ENCODE measurements at regions not wholly inside any gene's neighbourhood (a gene's known extent, or its start where the extent isn't known, plus 50 kb on each side); places are given as distances from the start of the nearest gene placed in this dataset.

DNA sequence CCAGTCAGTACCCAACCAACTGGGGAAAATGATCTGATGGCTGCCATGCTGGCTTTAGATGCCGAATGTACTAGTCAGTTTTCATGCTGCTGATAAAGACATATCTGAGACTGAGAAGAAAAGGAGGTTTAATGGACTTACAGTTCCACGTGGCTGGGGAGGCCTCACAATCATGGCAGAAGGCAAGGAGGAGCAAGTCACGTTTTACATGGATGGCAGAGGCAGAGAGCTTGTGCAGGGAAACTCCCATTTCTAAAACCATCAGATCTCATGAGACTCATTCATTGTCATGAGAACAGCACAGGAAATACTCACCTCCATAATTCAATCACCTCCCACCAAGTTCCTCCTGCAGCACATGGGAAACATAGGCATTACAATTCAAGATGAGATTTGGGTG lies 508.9 kb upstream of the NRP1 start:
- H3K4me1 ChIP-seq (ENCODE audit: insufficient read depth, insufficient read length) = no peaks in the 10 kb centered on the region

DNA sequence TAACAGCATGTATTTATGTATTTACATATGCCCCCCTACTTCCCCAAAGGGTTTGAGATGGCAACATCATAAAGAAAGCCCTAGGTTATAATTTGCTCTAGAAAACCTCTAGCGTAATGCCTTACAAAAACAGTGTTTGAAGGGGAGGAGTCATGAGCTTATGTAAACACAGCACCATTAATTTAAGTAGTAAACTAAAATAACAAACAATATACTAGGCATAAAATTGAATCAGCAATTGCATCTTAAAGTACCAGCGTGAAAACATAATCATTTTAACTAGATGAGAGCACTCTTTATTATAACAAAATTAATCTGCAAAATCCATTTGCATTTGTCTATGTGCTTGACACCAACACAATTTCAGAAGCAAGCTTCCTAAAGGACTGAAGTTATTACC lies 507.2 kb upstream of the NRP1 start:
- Histone ChIP-seq H3K4me3 (ENCODE audit: insufficient read length, low read depth) (no peak overlapping the region), H3K4me1 (ENCODE audit: insufficient read depth, insufficient read length) (no peaks in the 10 kb centered on the region), H3K9me3 (ENCODE audit: insufficient read depth, low read length) (no peaks in the 10 kb centered on the region; the same call in 1 of the 2 replicates), H3K27me3 (ENCODE audit: insufficient read depth, insufficient read length) (no peaks in the 10 kb centered on the region), H3K36me3 (ENCODE audit: insufficient read depth, insufficient read length, low read length) (no peaks in the 10 kb centered on the region), H3K9ac (ENCODE audit: insufficient read length, low read depth) (no peak overlapping the region)
- no peak for DNase-seq (ENCODE audit: low read depth, low spot score)
- TF ChIP-seq SUZ12 (IDR thresholded peaks at IDR 0.05; ENCODE audit: extremely low read depth, insufficient read depth, insufficient read length) (no peak), ZNF274 (IDR thresholded peaks at IDR 0.05; ENCODE audit: low read depth, low read length) (no peak), YY1 (IDR thresholded peaks at IDR 0.05; ENCODE audit: insufficient read depth, insufficient read length) (no peak)

More for the DNA sequence above, 508.9 kb upstream of the NRP1 start:
- H3K9ac ChIP-seq (ENCODE audit: insufficient read length, low read depth) = no peak overlapping the region
- no peak for DNase-seq (ENCODE audit: low read depth, low spot score)
- H3K9me3 ChIP-seq (ENCODE audit: insufficient read depth, low read length) = no peaks in the 10 kb centered on the region; the same call in 1 of the 2 replicates
- no peak overlapping the region for H3K4me3 ChIP-seq (ENCODE audit: insufficient read length, low read depth)
- no peaks in the 10 kb centered on the region for H3K27me3 ChIP-seq (ENCODE audit: insufficient read depth, insufficient read length)
- TF ChIP-seq SUZ12 (IDR thresholded peaks at IDR 0.05; ENCODE audit: extremely low read depth, insufficient read depth, insufficient read length) = no peak
- TF ChIP-seq YY1 (IDR thresholded peaks at IDR 0.05; ENCODE audit: insufficient read depth, insufficient read length) = no peak
- no peak for TF ChIP-seq ZNF274 (IDR thresholded peaks at IDR 0.05; ENCODE audit: low read depth, low read length)
- H3K36me3 ChIP-seq (ENCODE audit: insufficient read depth, insufficient read length, low read length) = no peaks in the 10 kb centered on the region

DNA sequence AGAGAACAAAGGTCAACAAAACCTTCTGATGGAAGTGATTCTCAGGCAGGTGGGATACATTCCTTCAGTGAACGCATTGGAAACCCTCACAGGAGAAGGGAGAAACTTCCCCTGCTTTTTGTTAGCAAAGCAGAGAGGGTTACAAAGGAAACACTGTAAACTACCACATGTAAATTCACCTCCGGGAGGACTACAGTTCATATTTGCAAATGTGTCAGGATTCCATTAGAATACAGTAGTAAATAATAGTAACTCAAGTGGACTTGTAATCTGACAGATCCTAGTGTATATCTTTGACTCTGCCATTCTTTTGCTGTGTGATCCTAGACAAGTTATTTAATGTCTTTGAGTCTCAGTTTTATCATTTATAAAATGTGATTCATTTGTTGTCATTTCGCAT lies 504.3 kb upstream of the NRP1 start:
- Histone ChIP-seq H3K27me3 (ENCODE audit: insufficient read depth, insufficient read length) (no peaks in the 10 kb centered on the region), H3K4me3 (ENCODE audit: insufficient read length, low read depth) (no peak overlapping the region), H3K36me3 (ENCODE audit: insufficient read depth, insufficient read length, low read length) (no peaks in the 10 kb centered on the region), H3K4me1 (ENCODE audit: insufficient read depth, insufficient read length) (no peaks in the 10 kb centered on the region), H3K9ac (ENCODE audit: insufficient read length, low read depth) (no peak overlapping the region), H3K9me3 (ENCODE audit: insufficient read depth, low read length) (no peaks in the 10 kb centered on the region)
- DNase-seq (ENCODE audit: low read depth, low spot score) = no peak
- no peak for TF ChIP-seq SUZ12 (IDR thresholded peaks at IDR 0.05; ENCODE audit: extremely low read depth, insufficient read depth, insufficient read length)

DNA sequence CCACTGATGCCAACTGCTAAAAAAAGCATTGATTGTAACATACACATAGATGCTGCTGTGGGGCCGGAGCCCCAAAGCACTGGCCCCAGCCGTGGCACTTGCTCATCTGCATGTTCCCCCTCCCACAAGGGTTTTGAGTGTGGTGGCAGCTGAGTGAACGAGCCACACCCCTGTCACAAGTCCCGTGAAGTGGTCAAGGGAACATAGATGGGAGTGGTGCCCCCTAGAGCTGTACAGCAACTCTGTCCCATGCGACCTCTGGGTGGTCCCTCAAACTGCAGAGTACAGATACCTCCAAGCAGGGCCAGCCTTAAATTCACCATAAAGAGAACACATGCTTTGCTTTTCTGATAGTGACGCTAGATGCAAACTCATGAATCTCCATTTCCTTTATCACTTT lies 503.3 kb upstream of the NRP1 start:
- Histone ChIP-seq H3K27me3 (ENCODE audit: insufficient read depth, insufficient read length) (no peaks in the 10 kb centered on the region), H3K4me1 (ENCODE audit: insufficient read depth, insufficient read length) (no peaks in the 10 kb centered on the region), H3K9ac (ENCODE audit: insufficient read length, low read depth) (no peak overlapping the region), H3K4me3 (ENCODE audit: insufficient read length, low read depth) (no peak overlapping the region), H3K9me3 (ENCODE audit: insufficient read depth, low read length) (no peaks in the 10 kb centered on the region), H3K36me3 (ENCODE audit: insufficient read depth, insufficient read length, low read length) (no peaks in the 10 kb centered on the region)
- TF ChIP-seq YY1 (IDR thresholded peaks at IDR 0.05; ENCODE audit: insufficient read depth, insufficient read length) (no peak), ZNF274 (IDR thresholded peaks at IDR 0.05; ENCODE audit: low read depth, low read length) (no peak), SUZ12 (IDR thresholded peaks at IDR 0.05; ENCODE audit: extremely low read depth, insufficient read depth, insufficient read length) (no peak)
- DNase-seq (ENCODE audit: low read depth, low spot score) = no peak

DNA sequence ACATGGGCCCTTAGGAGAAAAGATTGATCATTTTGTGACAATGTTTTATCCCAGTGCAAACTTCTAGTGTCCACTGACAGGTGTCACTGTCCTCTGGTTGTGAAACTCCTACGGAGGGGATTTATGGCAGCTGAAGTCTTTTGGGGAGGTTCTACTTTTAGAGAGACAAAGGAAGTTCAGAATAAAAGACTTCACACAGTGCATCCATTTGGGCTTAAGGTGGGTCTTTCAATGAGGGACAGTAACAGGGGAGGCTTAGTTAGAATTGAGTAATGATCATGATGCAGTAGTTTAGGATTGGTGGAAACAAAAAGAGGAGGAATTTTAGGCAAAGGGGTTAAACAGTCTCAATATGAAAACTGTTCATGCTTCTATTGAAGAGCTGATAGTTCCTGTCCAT lies 501.1 kb upstream of the NRP1 start:
- DNase-seq (ENCODE audit: low read depth, low spot score) = no peak
- Histone ChIP-seq H3K36me3 (ENCODE audit: insufficient read depth, insufficient read length, low read length) (no peaks in the 10 kb centered on the region), H3K4me1 (ENCODE audit: insufficient read depth, insufficient read length) (no peaks in the 10 kb centered on the region), H3K4me3 (ENCODE audit: insufficient read length, low read depth) (no peak overlapping the region), H3K9me3 (ENCODE audit: insufficient read depth, low read length) (no peaks in the 10 kb centered on the region), H3K27me3 (ENCODE audit: insufficient read depth, insufficient read length) (no peaks in the 10 kb centered on the region), H3K9ac (ENCODE audit: insufficient read length, low read depth) (no peak overlapping the region)
- TF ChIP-seq ZNF274 (IDR thresholded peaks at IDR 0.05; ENCODE audit: low read depth, low read length) (no peak), SUZ12 (IDR thresholded peaks at IDR 0.05; ENCODE audit: extremely low read depth, insufficient read depth, insufficient read length) (no peak), YY1 (IDR thresholded peaks at IDR 0.05; ENCODE audit: insufficient read depth, insufficient read length) (no peak)

DNA sequence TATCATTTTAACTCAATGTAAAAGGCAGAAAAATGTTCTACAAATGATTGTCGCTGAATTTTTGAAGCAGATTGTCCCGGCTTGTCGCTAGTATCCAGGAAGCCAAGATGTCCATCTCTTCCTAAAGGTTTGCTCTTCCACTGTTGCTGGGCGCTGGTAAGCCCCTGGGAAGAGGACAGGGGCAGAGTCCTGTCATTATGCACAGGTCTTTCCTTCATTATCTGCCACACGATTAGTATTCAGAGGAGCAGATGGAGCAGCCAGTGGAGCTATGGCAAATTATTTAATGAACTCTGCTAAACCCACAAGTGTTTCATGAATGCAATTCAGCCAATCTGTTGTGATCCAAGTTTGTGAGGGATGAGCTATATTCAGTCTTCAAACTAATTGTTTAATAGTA lies 499.1 kb upstream of the NRP1 start:
- DNase-seq (ENCODE audit: low read depth, low spot score) = no peak
- H3K4me3 ChIP-seq (ENCODE audit: insufficient read length, low read depth) = no peak overlapping the region
- H3K27me3 ChIP-seq (ENCODE audit: insufficient read depth, insufficient read length) = no peaks in the 10 kb centered on the region
- no peak for TF ChIP-seq YY1 (IDR thresholded peaks at IDR 0.05; ENCODE audit: insufficient read depth, insufficient read length)
- no peak for TF ChIP-seq ZNF274 (IDR thresholded peaks at IDR 0.05; ENCODE audit: low read depth, low read length)
- H3K9ac ChIP-seq (ENCODE audit: insufficient read length, low read depth) = no peak overlapping the region
- H3K9me3 ChIP-seq (ENCODE audit: insufficient read depth, low read length) = no peaks in the 10 kb centered on the region
- no peaks in the 10 kb centered on the region for H3K4me1 ChIP-seq (ENCODE audit: insufficient read depth, insufficient read length)
- no peaks in the 10 kb centered on the region for H3K36me3 ChIP-seq (ENCODE audit: insufficient read depth, insufficient read length, low read length)

DNA sequence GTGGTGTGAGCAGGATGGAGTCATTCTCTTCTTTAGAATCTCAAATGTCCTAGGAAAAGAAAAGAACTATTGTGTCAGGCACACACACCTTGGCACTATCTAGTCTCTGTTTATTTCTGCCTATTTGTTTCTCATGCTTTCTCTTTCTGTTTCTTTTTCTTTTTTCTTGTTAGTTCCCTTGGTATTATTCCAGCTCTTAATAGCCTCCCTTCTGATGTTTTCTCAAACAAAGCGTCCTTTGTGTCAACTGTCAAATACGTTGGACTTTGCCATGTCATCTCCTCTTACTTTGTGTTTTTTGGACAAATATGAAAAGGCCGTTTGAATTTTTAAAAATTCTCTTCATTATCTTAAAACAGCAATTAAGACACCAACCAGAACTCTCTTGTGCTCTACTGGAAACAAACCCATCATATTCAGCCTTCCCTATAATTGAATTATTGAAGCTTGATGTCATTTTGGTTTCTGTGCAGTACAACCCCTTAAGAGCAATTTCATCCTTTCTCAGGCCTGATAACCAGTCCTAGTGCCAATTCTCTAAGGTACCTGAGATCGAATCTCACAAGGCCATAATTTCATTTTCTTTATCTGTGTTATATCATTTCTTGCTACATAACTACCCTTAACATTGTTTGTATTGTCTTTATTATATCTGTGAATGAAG lies 497.8 kb upstream of the NRP1 start:
- no peak overlapping the region for H3K9ac ChIP-seq (ENCODE audit: insufficient read length, low read depth)
- DNase-seq (ENCODE audit: low read depth, low spot score) = no peak
- H3K27me3 ChIP-seq (ENCODE audit: insufficient read depth, insufficient read length) = no peaks in the 10 kb centered on the region
- H3K9me3 ChIP-seq (ENCODE audit: insufficient read depth, low read length) = no peaks in the 10 kb centered on the region
- no peaks in the 10 kb centered on the region for H3K4me1 ChIP-seq (ENCODE audit: insufficient read depth, insufficient read length)
- no peak overlapping the region for H3K4me3 ChIP-seq (ENCODE audit: insufficient read length, low read depth)
- no peaks in the 10 kb centered on the region for H3K36me3 ChIP-seq (ENCODE audit: insufficient read depth, insufficient read length, low read length)
- no peak for TF ChIP-seq ZNF274 (IDR thresholded peaks at IDR 0.05; ENCODE audit: low read depth, low read length)
- no peak for TF ChIP-seq YY1 (IDR thresholded peaks at IDR 0.05; ENCODE audit: insufficient read depth, insufficient read length)
- TF ChIP-seq SUZ12 (IDR thresholded peaks at IDR 0.05; ENCODE audit: extremely low read depth, insufficient read depth, insufficient read length) = no peak

Data from NT2/D1 (cell line).